ENCODE measurements at regions not wholly inside any gene's neighbourhood (a gene's known extent, or its start where the extent isn't known, plus 50 kb on each side); places are given as distances from the start of the nearest gene placed in this dataset.
"Not testable (repeated sequence)": the region's sequence is repeated elsewhere in the genome, so short reads cannot be mapped to it uniquely, and the experiment has no call there.

- no peak for DNase-seq (ENCODE audit: low read depth in 2 of 2)
Observed at GRCh38 chr21:25243808-25244207, 363.5 kb downstream of the MRPL39 start.

DNA sequence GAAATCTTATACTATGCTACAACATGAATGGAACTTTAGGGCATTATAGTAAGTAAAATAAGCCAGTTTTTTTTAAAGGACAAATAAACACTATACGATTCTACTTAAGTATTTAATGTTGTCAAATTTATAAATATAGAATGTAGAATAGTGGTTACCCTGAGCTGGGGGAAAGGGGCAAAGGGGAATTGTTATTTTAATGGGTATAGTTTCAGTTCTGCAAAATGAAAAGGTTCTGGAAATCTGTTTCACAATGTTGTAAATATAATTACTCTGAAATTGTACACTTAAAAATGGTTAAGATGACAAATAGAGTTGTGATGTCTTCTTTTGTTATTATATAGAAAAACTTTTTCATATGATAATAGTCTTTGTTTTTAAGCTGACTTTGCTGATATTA, 366.3 kb downstream of the MRPL39 start:
- DNase-seq (ENCODE audit: low read depth in 2 of 2) = no peak

GRCh38 chr21:25234857-25235801, 372.2 kb downstream of the MRPL39 start:
- no peak for DNase-seq (ENCODE audit: low read depth in 2 of 2)

GRCh38 chr21:25220954-25221353, 386.3 kb downstream of the MRPL39 start:
- DNase-seq (ENCODE audit: low read depth in 2 of 2) = no peak

GRCh38 chr21:25220169-25220568, 387.1 kb downstream of the MRPL39 start:
- no peak for DNase-seq (ENCODE audit: low read depth in 2 of 2)

DNA sequence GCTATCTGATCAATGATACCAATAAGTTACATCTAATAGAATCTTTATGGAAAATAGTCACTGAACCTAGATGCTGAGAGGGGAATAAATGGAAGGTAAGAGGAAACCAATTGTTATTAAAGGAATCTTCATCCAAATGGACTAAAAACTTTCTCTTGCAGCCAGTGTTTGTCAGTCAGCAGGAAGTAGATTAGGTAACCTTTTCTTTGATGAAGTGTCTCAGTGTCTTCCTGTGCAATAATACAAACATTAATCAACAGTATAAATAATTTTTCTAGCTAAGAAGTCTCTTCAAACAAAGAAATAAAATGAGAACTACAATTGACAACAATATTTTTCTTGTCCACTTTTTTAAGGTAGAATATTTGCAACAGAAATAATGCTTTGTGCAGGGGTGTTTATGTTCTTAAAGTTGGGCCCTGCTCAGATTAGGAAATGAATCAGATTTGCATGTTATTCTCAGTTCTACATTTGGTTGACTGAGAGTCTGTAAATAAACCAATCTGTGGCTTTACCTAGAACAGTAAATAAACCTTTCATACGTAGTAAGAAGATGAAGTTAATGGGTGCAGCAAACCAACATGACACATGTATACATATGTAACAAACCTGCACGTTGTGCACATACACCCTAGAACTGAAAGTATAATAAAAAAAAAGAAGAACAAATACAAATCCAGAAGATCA, 391.4 kb downstream of the MRPL39 start:
- DNase-seq (ENCODE audit: low read depth in 2 of 2) = no peak

- no peak for DNase-seq (ENCODE audit: low read depth in 2 of 2)
Observed at GRCh38 chr21:25214676-25215075, 392.6 kb downstream of the MRPL39 start.

DNA sequence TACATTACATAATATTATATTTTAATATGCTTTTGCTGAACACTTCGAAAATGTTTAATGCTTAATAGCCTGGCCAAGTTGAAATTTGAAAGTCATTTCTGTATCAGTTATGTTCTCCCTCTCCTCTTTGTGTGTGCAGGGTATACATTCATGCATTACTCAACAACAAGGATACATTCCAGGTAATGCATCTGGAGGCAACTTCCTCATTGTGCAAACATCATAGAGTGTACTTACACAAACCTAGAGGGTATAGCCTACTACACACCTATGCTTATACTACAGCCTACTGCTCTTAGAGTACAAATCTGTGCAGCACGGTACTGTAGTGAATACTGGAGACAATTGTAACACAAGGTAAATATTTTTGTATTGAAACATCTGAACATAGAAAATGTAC, 407.3 kb downstream of the MRPL39 start:
- no peak for DNase-seq (ENCODE audit: low read depth in 2 of 2)

DNA sequence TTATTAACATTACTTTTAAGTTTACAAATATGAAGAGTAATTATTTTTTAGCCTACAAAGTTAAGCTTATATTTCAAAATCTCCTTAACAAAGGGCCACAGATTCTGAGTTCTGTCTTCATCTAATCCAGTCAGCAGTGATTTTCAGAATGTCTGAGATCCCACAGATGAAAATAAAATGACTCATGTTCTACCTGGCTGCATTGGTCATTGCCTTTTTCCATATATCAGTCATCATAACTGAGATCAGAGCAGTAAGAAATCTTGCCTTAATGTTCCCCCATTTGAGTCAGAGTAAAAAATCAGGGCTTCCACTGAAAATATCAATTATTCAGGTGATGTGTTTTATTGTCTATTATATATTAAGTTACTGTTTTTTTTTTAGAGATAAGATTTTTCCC, 416.1 kb downstream of the MRPL39 start:
- no peak for DNase-seq (ENCODE audit: low read depth in 2 of 2)

DNA sequence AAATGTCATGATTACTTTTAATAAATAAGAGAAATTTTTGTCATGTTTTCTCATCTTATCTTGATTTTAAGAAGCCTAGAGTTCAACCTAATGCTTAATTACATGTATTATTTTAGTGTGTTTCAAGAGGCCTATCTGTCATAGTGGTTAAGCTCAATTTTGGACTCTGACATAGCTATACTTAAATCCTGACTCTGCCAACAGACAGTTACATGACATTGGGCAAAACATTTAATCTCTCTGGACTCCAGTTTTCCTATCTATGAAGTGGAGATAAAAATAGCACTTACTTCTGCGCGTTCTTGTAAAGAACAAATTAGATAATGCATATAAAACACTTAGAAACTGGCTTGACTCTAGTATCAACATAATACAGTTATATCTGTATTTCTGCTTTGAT, 417.8 kb downstream of the MRPL39 start:
- no peak for DNase-seq (ENCODE audit: low read depth in 2 of 2)

GRCh38 chr21:25188677-25189079, 418.6 kb downstream of the MRPL39 start:
- DNase-seq (ENCODE audit: low read depth in 2 of 2) = no peak

DNA sequence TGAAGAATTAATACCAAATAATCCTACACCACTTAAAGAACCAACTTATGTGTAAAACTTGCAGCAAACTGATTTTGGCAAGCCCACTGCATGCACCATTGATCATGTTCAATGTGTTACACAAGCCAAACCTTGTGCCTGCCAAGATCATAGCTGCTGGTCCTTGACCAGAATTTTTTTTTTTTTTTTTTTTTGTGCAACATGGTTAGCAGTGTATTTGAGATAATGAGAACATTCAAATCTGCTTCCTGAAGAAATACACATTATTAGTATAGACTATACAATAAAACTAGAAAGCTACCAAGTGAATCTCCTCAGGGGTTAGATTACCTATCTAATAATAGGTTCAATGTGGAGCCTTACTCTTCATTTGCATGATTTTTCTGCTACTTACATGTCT, 421.0 kb downstream of the MRPL39 start:
- DNase-seq (ENCODE audit: low read depth in 2 of 2) = no peak

- no peak for DNase-seq (ENCODE audit: low read depth in 2 of 2)
Observed at GRCh38 chr21:25183577-25183976, 423.7 kb downstream of the MRPL39 start.

- DNase-seq (ENCODE audit: low read depth in 2 of 2) = not testable (repeated sequence)
Observed at GRCh38 chr21:25181690-25182089, 425.6 kb downstream of the MRPL39 start.

GRCh38 chr21:25179116-25179515, 428.2 kb downstream of the MRPL39 start:
- DNase-seq (ENCODE audit: low read depth in 2 of 2) = no peak

DNA sequence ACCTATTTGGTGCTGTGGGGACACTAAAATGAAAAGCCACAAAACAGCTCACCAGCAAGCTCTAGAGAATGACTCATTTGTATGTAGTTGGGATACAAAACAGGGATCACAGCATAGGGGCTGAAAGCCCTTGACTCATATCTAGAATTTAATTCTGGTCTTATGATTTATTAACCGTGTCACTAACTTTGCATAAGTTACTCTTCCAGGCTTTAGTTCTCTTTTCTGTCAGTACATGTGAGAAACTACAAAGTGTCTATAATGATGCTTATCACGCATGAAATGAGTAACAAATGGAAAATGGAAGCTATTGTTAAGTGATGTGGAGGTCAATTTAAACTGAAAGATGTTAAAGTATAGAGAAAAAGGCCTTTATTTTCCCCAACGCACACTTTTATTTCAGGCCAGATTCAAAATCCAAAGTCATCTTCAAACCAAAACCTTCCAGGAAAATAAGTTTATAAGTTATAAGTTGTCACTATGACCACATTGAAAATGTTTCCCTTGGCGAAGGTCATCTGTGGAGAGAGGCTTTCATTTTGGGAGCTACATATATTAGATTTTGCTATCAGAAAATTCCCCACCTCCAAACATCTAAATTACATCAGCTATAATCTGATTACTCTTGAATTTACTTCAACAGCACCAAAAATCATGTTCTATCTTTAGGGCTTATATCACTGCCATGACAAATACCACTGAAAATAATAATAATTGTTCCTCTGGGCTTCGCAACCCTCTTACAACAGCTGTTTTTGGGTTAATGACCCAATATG, 430.5 kb downstream of the MRPL39 start:
- DNase-seq (ENCODE audit: low read depth in 2 of 2) = no peak

DNA sequence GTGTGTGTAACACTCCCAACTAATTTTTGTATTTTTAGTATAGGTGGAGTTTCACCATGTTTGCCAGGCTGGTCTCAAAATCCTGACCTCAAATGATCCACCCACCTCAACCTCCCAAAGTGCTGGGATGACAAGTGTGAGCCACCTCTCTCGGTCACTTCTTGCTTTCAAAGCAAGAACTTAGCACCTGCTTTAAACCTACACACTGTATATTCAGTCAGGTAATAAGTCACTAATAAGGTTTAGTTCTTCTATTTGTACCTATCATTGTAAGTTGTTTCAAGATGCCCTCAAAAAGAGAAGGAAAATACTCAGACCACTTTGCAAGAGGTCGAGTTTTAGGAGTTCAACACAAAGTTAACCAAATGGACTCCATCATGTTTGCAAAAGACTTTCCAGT, 431.3 kb downstream of the MRPL39 start:
- DNase-seq (ENCODE audit: low read depth in 2 of 2) = no peak

- DNase-seq (ENCODE audit: low read depth in 2 of 2) = no peak
Observed at GRCh38 chr21:25171438-25171837, 435.8 kb downstream of the MRPL39 start.

DNA sequence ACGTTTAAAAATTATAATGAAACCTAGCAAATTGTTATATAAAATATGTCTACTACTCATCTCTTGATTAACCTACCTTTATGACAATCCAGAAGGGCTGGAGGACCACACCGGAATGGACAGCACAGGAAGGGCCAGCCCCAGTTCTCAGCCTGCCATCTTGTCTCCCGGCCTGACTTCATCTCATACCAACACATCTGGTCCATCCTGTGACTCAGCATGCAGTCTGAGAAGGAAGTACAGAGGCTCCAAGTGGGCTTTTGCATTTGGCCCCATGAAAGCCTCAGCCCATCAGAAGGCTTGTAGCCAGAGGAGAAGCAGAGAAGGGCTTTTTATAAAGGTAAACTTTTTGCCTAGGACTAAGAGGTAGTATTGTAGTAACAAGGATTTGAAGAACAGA, 436.6 kb downstream of the MRPL39 start:
- no peak for DNase-seq (ENCODE audit: low read depth in 2 of 2)

DNA sequence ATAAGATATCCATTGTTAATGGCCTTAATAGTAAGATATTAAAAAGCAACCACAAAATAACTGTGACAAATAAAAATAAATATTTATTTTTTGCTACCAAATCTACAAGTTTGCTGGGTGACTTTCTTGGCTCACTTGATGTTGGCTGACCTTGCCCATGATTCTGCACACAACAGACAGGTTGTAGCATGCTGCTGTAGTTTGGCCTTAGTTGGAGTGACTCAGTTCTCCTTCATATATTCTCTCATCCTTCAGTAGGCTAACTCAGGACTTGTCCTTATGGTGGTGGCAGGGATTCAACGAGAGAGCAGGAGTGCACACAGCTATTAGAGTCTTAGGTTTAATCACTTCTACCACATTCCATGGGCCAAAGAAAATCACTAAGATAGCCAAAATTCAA, 437.9 kb downstream of the MRPL39 start:
- DNase-seq (ENCODE audit: low read depth in 2 of 2) = no peak

GRCh38 chr21:25166904-25167303, 440.4 kb downstream of the MRPL39 start:
- DNase-seq (ENCODE audit: low read depth in 2 of 2) = not testable (repeated sequence)

GRCh38 chr21:25161571-25161970, 445.7 kb downstream of the MRPL39 start:
- no peak for DNase-seq (ENCODE audit: low read depth in 2 of 2)
